ENCODE measurements at regions not wholly inside any gene's neighbourhood (a gene's known extent, or its start where the extent isn't known, plus 50 kb on each side); places are given as distances from the start of the nearest gene placed in this dataset.

GRCh38 chr13:87867426-87867825, 196.3 kb downstream of the SLITRK5 start:
- intact Hi-C loops (cut with DNase I), result loop anchor here in 1 of 2 donors (5.0 kb wide), 1 partner anchor 830 kb away; no protein-coding TSS in a partner anchor

GRCh38 chr13:87868731-87869130, 197.6 kb downstream of the SLITRK5 start:
- DNase-seq (ENCODE audit: low spot score), result no peak
- intact Hi-C loops (cut with DNase I), result loop anchor here in 1 of 2 donors (5.0 kb wide), 1 partner anchor 829 kb away; no protein-coding TSS in a partner anchor

More at GRCh38 chr13:87867426-87867825, 196.3 kb downstream of the SLITRK5 start:
- no peak for DNase-seq (ENCODE audit: low spot score)

DNA sequence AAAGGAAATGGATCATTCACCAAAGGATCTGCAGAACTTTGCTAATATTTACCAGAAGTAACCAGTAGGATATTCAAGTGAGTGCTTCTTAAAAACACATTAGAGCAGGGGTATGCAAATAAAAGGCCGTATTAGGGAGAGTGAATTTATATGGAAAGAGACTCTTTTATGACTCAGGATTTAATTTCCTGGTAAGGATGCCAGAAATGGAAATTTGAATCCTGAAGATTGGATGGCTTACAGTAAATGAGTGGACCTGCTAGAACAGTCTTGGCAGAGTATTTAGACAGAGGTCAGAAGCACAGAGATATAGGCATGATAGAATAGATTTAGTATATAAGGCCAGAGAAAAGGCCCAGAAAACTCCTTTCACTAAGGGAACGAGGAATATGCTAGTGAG, 201.6 kb downstream of the SLITRK5 start:
- intact Hi-C loops (cut with DNase I), result no loop called here

GRCh38 chr13:87877477-87877876, 206.3 kb downstream of the SLITRK5 start:
- DNase-seq (ENCODE audit: low spot score), result no peak
- intact Hi-C loops (cut with DNase I), result no loop called here

More for the DNA sequence above, 201.6 kb downstream of the SLITRK5 start:
- DNase-seq (ENCODE audit: low spot score), result no peak

GRCh38 chr13:87878706-87879105, 207.5 kb downstream of the SLITRK5 start:
- no peak for DNase-seq (ENCODE audit: low spot score)
- intact Hi-C loops (cut with DNase I), result no loop called here

DNA sequence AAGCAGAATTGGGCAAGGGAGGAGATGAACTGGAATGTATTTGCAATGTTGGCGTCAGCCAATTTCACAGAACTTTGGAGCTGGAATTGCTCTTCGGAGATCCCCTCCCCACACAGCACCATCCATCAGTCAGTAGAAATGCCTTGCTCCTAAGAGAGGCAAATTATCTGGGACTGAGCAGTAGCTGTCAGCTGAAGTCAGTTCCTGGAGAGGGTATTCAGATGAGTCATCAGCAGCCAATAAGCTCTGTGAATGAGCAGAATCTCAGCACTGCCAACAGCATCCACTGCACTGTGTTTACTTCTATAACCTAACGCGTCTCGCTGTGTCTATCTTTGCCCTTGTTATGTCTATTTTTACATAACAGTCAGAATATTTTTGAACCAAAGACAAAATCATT, 213.7 kb downstream of the SLITRK5 start:
- DNase-seq (ENCODE audit: low spot score), result no peak
- intact Hi-C loops (cut with DNase I), result no loop called here

DNA sequence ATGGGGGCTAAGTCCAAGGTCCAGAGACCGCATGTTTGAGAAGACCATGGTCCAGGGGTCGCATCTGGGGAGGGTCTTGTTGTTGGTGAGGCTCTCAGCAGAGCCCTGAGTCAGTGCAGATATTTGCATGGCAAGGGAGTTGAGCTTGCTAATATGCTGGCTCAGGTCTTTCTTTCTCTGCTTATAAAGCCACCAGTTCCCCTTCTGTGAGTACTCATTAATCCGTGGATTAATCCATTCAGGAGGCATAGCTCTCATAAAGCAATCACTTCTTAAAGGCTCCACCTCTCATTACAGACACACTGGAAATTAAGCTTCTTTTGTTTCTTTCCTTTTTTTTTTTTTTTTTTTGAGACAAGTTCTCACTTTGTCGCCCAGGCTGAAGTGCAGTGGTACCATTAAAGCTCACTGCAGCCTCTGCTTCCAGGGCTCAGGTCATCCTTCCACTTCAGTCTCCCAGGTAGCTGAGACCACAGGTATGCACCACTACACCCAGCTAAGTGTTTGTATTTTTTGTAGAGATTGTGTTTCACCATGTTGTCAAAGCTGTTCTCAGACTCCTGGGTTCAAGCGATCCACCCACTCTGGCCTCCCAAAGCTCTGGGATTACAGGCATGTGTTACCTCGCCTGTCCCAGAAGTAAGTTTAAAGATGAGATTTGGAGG, 216.4 kb downstream of the SLITRK5 start:
- no peak for DNase-seq (ENCODE audit: low spot score)

GRCh38 chr13:87889254-87889653, 218.1 kb downstream of the SLITRK5 start:
- intact Hi-C loops (cut with DNase I), result no loop called here
- no peak for DNase-seq (ENCODE audit: low spot score)

More for the DNA sequence above, 216.4 kb downstream of the SLITRK5 start:
- intact Hi-C loops (cut with DNase I), result no loop called here

DNA sequence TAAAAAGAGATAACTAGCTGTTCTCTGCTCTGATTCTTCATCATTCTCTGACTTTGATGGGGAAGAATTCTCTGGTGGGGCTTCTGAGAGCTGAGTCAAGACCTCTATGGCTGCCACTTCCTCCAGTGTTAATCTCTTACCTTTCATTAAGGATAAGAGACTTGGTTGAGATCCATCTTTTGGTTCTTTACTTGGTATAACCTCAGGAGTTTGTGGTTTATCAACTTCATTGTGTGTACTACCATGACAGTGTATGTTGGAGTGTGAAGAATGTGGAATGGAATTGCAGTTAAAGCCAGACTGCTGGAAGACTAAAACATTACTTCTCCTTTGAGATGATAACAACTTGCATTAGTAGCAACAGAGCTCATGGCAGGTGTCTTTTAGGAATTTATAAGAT, 222.0 kb downstream of the SLITRK5 start:
- DNase-seq (ENCODE audit: low spot score), result no peak
- intact Hi-C loops (cut with DNase I), result no loop called here

- intact Hi-C loops (cut with DNase I), result no loop called here
- DNase-seq (ENCODE audit: low spot score), result no peak
These were observed 222.9 kb downstream of the SLITRK5 start for GRCh38 chr13:87894059-87894458.

GRCh38 chr13:87903553-87903952, 232.4 kb downstream of the SLITRK5 start:
- intact Hi-C loops (cut with DNase I), result no loop called here
- DNase-seq (ENCODE audit: low spot score), result no peak

DNA sequence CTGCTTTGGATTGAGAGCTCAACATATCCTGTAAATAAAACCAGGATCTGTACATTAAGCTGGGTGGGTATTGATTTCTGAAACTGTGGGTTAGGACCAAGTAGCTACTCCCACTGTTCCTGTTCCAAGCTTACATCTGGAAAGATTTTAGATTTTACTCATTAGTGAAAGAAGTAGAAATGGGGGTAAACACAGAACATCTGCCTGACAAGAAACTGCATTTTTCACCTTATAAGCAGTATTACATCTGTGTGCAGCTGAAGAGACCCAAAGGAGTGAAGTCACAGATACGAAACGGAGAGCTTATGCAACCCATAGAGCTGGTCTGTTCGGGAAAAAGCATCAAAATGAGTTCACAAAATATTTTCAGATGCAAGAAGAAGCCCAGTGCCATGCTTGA, 235.2 kb downstream of the SLITRK5 start:
- no peak for DNase-seq (ENCODE audit: low spot score)
- intact Hi-C loops (cut with DNase I), result no loop called here

DNA sequence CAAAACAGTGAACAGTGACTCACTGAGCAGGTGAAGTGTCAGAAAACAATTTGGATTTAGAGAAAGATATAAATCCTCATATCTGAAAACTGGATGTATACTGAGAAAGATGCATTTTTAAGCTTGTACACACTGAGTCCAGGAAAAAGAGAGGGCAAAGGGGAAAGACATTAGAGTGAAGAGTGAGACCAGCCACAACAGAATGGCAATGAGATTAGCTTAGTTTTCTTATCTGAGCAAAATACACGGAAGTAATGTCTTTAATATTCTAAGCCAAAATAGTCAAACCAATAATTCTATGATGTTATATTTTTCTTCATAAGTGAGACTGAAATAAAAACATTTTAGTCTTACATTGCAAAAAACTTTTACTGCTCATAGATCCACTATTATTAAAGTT, 236.0 kb downstream of the SLITRK5 start:
- intact Hi-C loops (cut with DNase I), result no loop called here
- DNase-seq (ENCODE audit: low spot score), result no peak

GRCh38 chr13:87919956-87920355, 248.8 kb downstream of the SLITRK5 start:
- no peak for DNase-seq (ENCODE audit: low spot score)
- intact Hi-C loops (cut with DNase I), result no loop called here

DNA sequence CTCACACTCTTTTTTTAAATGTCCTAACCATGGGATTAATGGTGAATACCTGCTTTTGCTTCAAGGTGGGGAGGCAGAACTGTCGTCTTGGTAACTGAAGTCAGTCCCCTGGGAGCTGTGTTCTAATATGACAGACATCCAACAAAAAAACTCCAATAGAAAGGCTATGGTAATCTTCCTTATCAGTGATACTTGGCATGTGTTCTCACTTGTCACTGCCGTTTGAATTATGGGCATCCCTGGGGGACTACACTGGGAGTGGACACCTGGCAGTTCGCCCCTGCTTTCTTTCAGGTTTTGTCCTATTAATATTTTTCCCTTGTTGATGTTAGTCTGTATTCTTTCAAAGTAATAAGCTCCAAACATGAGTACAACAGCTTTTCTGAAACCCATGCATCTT, 252.6 kb downstream of the SLITRK5 start:
- no peak for DNase-seq (ENCODE audit: low spot score)
- intact Hi-C loops (cut with DNase I), result no loop called here

DNA sequence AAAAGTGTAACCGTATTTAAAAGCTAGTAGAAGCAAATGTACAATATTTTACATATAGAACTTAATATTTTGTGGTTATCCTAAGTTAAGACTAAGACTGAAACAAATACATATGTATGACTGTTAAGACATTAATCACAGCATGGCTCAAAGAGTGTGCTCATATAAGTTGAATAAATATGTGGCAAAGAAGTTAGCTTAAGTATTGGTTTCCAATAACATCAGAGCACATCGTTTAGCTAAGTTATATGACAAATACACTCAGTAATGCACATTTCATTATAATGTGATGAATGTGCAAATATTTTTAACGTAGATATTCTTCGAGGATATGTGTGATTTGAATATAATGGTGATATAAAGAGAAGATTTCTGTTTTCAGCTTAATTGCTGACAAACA, 253.8 kb downstream of the SLITRK5 start:
- no peak for DNase-seq (ENCODE audit: low spot score)
- intact Hi-C loops (cut with DNase I), result no loop called here

DNA sequence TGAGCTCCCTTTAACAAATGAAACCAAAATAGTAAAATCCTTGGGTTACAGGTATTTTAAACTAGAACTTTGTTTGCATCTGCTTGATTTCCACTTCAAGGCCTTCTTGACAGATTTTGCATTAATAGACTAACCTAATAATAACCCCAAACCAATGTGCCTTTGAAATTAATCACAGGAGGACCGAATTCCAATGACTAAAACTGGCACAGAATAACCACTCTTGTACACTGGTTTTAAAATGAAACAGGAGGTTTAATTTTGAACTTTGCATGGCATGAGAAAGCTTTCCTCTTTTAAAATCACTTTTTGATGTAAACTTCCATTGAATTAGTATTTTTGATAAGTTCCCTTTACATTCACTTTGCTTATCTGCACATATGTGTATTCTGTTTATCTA, 269.6 kb downstream of the SLITRK5 start:
- intact Hi-C loops (cut with DNase I), result no loop called here
- DNase-seq (ENCODE audit: low spot score), result no peak

GRCh38 chr13:87941226-87941625, 270.1 kb downstream of the SLITRK5 start:
- DNase-seq (ENCODE audit: low spot score), result no peak
- intact Hi-C loops (cut with DNase I), result no loop called here

- DNase-seq (ENCODE audit: low spot score), result no peak
- intact Hi-C loops (cut with DNase I), result no loop called here
These were observed 271.0 kb downstream of the SLITRK5 start for GRCh38 chr13:87942205-87942604.

GRCh38 chr13:87944038-87944437, 272.9 kb downstream of the SLITRK5 start:
- no peak for DNase-seq (ENCODE audit: low spot score)
- intact Hi-C loops (cut with DNase I), result no loop called here

DNA sequence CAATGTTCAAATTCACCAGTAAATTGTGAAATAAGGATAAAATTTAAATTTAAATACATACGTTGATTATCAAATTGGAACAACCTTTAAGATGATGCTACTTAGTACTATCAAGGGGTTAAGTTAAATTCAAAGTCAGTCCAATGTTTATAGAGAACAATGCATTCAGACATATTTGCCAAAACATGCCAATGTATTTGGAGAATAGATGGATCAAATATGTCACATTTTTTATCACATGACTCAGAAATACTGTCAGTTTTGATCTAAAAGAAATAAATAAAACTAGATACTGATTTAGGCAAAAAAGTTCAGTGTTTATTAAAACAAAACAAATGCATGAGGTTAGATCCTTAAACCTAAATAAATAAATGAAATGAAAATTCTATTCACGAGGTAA, 281.2 kb downstream of the SLITRK5 start:
- DNase-seq (ENCODE audit: low spot score), result no peak
- intact Hi-C loops (cut with DNase I), result no loop called here

DNA sequence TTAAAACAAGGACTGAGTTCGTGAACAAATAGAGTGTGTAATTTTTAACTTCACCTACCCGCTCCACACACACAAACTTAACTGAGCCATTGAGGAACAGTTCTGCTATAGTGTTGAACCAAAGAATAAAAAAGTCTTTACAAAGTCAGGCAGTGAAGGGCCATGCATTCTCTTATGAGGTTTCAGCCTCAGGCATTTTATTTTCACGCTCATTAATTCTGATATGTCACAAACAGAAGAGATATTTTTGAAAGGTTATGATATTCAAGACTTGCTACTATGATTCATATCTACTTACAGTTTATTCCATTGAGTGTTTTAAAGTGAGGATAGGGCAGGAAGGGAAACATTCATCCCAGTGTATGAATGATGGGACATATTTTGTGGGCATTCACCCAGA, 282.2 kb downstream of the SLITRK5 start:
- intact Hi-C loops (cut with DNase I), result no loop called here
- no peak for DNase-seq (ENCODE audit: low spot score)

All from posterior vena cava (tissue), 2 donors.